HK-2 (cell line): ENCODE measurements at regions not wholly inside any gene's neighbourhood (a gene's known extent, or its start where the extent isn't known, plus 50 kb on each side); places are given as distances from the start of the nearest gene placed in this dataset.
A peak's percentile ranks its signal among the peaks of the same experiment; 100 is the strongest.

Experiments used
- DNase-seq: peaks from one replicate; pipeline ENCODE4 v3.0.0-alpha.2; 2018; ENCODE audit not compliant: unreplicated experiment

GRCh38 chr2:239471011-239471792 lies 70.4 kb upstream of the HDAC4 start:
- no peak for DNase-seq

GRCh38 chr2:239470151-239470900 lies 69.5 kb upstream of the HDAC4 start:
- no peak for DNase-seq

GRCh38 chr2:239469106-239469960 lies 68.5 kb upstream of the HDAC4 start:
- DNase-seq: no peak

GRCh38 chr2:239468491-239469105 lies 67.8 kb upstream of the HDAC4 start:
- DNase-seq: no peak

- no peak for DNase-seq
Measured at GRCh38 chr2:239467956-239468490, 67.2 kb upstream of the HDAC4 start.

- DNase-seq: no peak
Measured at GRCh38 chr2:239467281-239467955, 66.6 kb upstream of the HDAC4 start.

GRCh38 chr2:239466755-239467271 lies 66.0 kb upstream of the HDAC4 start:
- DNase-seq: no peak

- no peak for DNase-seq
Measured at GRCh38 chr2:239466061-239466754, 65.4 kb upstream of the HDAC4 start.

- DNase-seq: peak; percentile 29
Measured at GRCh38 chr2:239465017-239466001, 64.5 kb upstream of the HDAC4 start.

- DNase-seq: no peak
Measured at GRCh38 chr2:239464166-239465016, 63.6 kb upstream of the HDAC4 start.

- DNase-seq: no peak
Measured at GRCh38 chr2:239463541-239464165, 62.8 kb upstream of the HDAC4 start.

- no peak for DNase-seq
Measured at GRCh38 chr2:239462671-239463506, 62.1 kb upstream of the HDAC4 start.

- DNase-seq: no peak
Measured at GRCh38 chr2:239462191-239462515, 61.3 kb upstream of the HDAC4 start.

- DNase-seq: no peak
Measured at GRCh38 chr2:239461291-239462190, 60.7 kb upstream of the HDAC4 start.

GRCh38 chr2:239460780-239461179 lies 60.0 kb upstream of the HDAC4 start:
- DNase-seq: no peak

- no peak for DNase-seq
Measured at GRCh38 chr2:239459606-239460005, 58.8 kb upstream of the HDAC4 start.
